ENCODE measurements at regions not wholly inside any gene's neighbourhood (a gene's known extent, or its start where the extent isn't known, plus 50 kb on each side); places are given as distances from the start of the nearest gene placed in this dataset.

- ATAC-seq (no peak), DNase-seq (no peak)
- 63% methylated on average over 2 of the region's 2 CpGs for WGBS (ENCODE audit: insufficient coverage)
- Mint-ChIP-seq H3K9me3 (peaks cover 2 to 7% of the 10 kb centered on the region in 2 donors), H3K27ac (no peak overlapping the region), H3K36me3 (no peaks in the 10 kb centered on the region), H3K4me1 (no peaks in the 10 kb centered on the region), H3K27me3 (ENCODE audit: low read depth in 2 of 2) (no peaks in the 10 kb centered on the region), H3K4me3 (no peak overlapping the region)
- Histone ChIP-seq H3K9me3 (ENCODE audit: control insufficient read depth, insufficient read depth, low read length) (no peaks in the 10 kb centered on the region), H3K27me3 (ENCODE audit: control insufficient read depth, insufficient read depth, low read length) (no peaks in the 10 kb centered on the region), H3K27ac (ENCODE audit: low read length) (no peak overlapping the region), H3K4me3 (ENCODE audit: low read length) (no peak overlapping the region), H3K36me3 (ENCODE audit: control insufficient read depth, insufficient read depth, low read length) (no peaks in the 10 kb centered on the region), H3K4me1 (ENCODE audit: control insufficient read depth, insufficient read depth, low read length) (no peaks in the 10 kb centered on the region)
- intact Hi-C loops (cut with micrococcal nuclease), result no loop called here
- no peak for TF ChIP-seq CTCF (IDR thresholded peaks at IDR 0.05)
Observed at GRCh38 chr10:64973391-64973790, 1452.2 kb downstream of the REEP3 start.

- H3K9me3 Mint-ChIP-seq, result peaks cover 6 to 14% of the 10 kb centered on the region in 2 donors
- intact Hi-C loops (cut with micrococcal nuclease), result no loop called here
- no peak for TF ChIP-seq CTCF (IDR thresholded peaks at IDR 0.05)
- H3K4me3 Mint-ChIP-seq, result no peak overlapping the region
- Histone ChIP-seq H3K36me3 (ENCODE audit: control insufficient read depth, insufficient read depth, low read length) (no peaks in the 10 kb centered on the region), H3K9me3 (ENCODE audit: control insufficient read depth, insufficient read depth, low read length) (no peaks in the 10 kb centered on the region), H3K27ac (ENCODE audit: low read length) (no peak overlapping the region), H3K4me1 (ENCODE audit: control insufficient read depth, insufficient read depth, low read length) (no peaks in the 10 kb centered on the region), H3K27me3 (ENCODE audit: control insufficient read depth, insufficient read depth, low read length) (no peaks in the 10 kb centered on the region), H3K4me3 (ENCODE audit: low read length) (no peak overlapping the region)
- H3K27ac Mint-ChIP-seq, result no peak overlapping the region
- no peaks in the 10 kb centered on the region for H3K36me3 Mint-ChIP-seq
- WGBS (ENCODE audit: insufficient coverage), result 86% methylated on average over 2 of the region's 2 CpGs
- DNase-seq, result no peak
- H3K27me3 Mint-ChIP-seq (ENCODE audit: low read depth in 2 of 2), result no peaks in the 10 kb centered on the region
- no peaks in the 10 kb centered on the region for H3K4me1 Mint-ChIP-seq
- no peak for ATAC-seq
Observed at GRCh38 chr10:64976150-64976549, 1454.9 kb downstream of the REEP3 start.

- intact Hi-C loops (cut with micrococcal nuclease), result no loop called here
- no peaks in the 10 kb centered on the region for H3K4me1 ChIP-seq (ENCODE audit: control insufficient read depth, insufficient read depth, low read length)
- Mint-ChIP-seq H3K4me3 (no peak overlapping the region), H3K27ac (no peak overlapping the region), H3K36me3 (no peaks in the 10 kb centered on the region), H3K4me1 (no peaks in the 10 kb centered on the region), H3K27me3 (ENCODE audit: low read depth in 2 of 2) (no peaks in the 10 kb centered on the region), H3K9me3 (peaks cover 9 to 20% of the 10 kb centered on the region in 2 donors)
- no peak for TF ChIP-seq CTCF (IDR thresholded peaks at IDR 0.05)
- H3K9me3 ChIP-seq (ENCODE audit: control insufficient read depth, insufficient read depth, low read length), result no peaks in the 10 kb centered on the region
- DNase-seq, result no peak
- no peak for ATAC-seq
- H3K36me3 ChIP-seq (ENCODE audit: control insufficient read depth, insufficient read depth, low read length), result no peaks in the 10 kb centered on the region
- no peaks in the 10 kb centered on the region for H3K27me3 ChIP-seq (ENCODE audit: control insufficient read depth, insufficient read depth, low read length)
- H3K4me3 ChIP-seq (ENCODE audit: low read length), result no peak overlapping the region
- no peak overlapping the region for H3K27ac ChIP-seq (ENCODE audit: low read length)
Observed at GRCh38 chr10:64977915-64978314, 1456.7 kb downstream of the REEP3 start.

GRCh38 chr10:64996886-64997285, 1475.7 kb downstream of the REEP3 start:
- H3K4me1 ChIP-seq (ENCODE audit: control insufficient read depth, insufficient read depth, low read length), result no peaks in the 10 kb centered on the region
- 100% methylated on average over 3 of the region's 3 CpGs for WGBS (ENCODE audit: insufficient coverage)
- peaks cover 3% of the 10 kb centered on the region for H3K9me3 ChIP-seq (ENCODE audit: control insufficient read depth, insufficient read depth, low read length)
- H3K27me3 ChIP-seq (ENCODE audit: control insufficient read depth, insufficient read depth, low read length), result no peaks in the 10 kb centered on the region
- H3K27ac ChIP-seq (ENCODE audit: low read length), result no peak overlapping the region
- intact Hi-C loops (cut with micrococcal nuclease), result no loop called here
- no peaks in the 10 kb centered on the region for H3K27me3 Mint-ChIP-seq (ENCODE audit: low read depth in 2 of 2)
- H3K4me3 ChIP-seq (ENCODE audit: low read length), result no peak overlapping the region
- DNase-seq, result no peak
- H3K4me3 Mint-ChIP-seq, result no peak overlapping the region
- H3K9me3 Mint-ChIP-seq, result peaks cover 9 to 10% of the 10 kb centered on the region in 2 donors
- ATAC-seq, result no peak
- H3K36me3 ChIP-seq (ENCODE audit: control insufficient read depth, insufficient read depth, low read length), result no peaks in the 10 kb centered on the region
- H3K36me3 Mint-ChIP-seq, result no peaks in the 10 kb centered on the region
- no peak for TF ChIP-seq CTCF (IDR thresholded peaks at IDR 0.05)
- no peak overlapping the region for H3K27ac Mint-ChIP-seq
- H3K4me1 Mint-ChIP-seq, result no peaks in the 10 kb centered on the region

Data from natural killer cell (primary cell).